Islet precursor cell (in vitro differentiated cells): ENCODE measurements at regions not wholly inside any gene's neighbourhood (a gene's known extent, or its start where the extent isn't known, plus 50 kb on each side); places are given as distances from the start of the nearest gene placed in this dataset.
"Not testable (repeated sequence)": the region's sequence is repeated elsewhere in the genome, so short reads cannot be mapped to it uniquely, and the experiment has no call there.

ENCODE experiments used
- DNase-seq: peaks from one replicate; pipeline ENCODE4 v3.0.0-alpha.2; 2018

GRCh38 chr1:850318-850717, 73.4 kb upstream of the SAMD11 start:
- peak; percentile 53 for DNase-seq

- peak; percentile 11 for DNase-seq
These were observed 72.3 kb upstream of the SAMD11 start for GRCh38 chr1:851398-851797.

- peak; percentile 3 for DNase-seq
These were observed 71.9 kb upstream of the SAMD11 start for GRCh38 chr1:851841-852240.

GRCh38 chr1:855202-855981, 68.3 kb upstream of the SAMD11 start:
- peak; percentile 31 for DNase-seq

- DNase-seq, result peak; percentile 21
These were observed 67.1 kb upstream of the SAMD11 start for GRCh38 chr1:856541-857057.

GRCh38 chr1:857926-858648, 65.6 kb upstream of the SAMD11 start:
- peak; percentile 6 for DNase-seq

GRCh38 chr1:858649-859041, 65.1 kb upstream of the SAMD11 start:
- DNase-seq, result peak; percentile 30

GRCh38 chr1:860941-861340, 62.8 kb upstream of the SAMD11 start:
- DNase-seq, result not testable (repeated sequence)

GRCh38 chr1:861714-862113, 62.0 kb upstream of the SAMD11 start:
- DNase-seq, result no peak

GRCh38 chr1:862601-863000, 61.1 kb upstream of the SAMD11 start:
- DNase-seq, result not testable (repeated sequence)

- not testable (repeated sequence) for DNase-seq
These were observed 58.1 kb upstream of the SAMD11 start for GRCh38 chr1:865633-866032.

GRCh38 chr1:866095-866494, 57.6 kb upstream of the SAMD11 start:
- DNase-seq, result no peak

- DNase-seq, result not testable (repeated sequence)
These were observed 57.0 kb upstream of the SAMD11 start for GRCh38 chr1:866631-867299.

- not testable (repeated sequence) for DNase-seq
These were observed 56.2 kb upstream of the SAMD11 start for GRCh38 chr1:867550-867949.

GRCh38 chr1:869499-870244, 54.1 kb upstream of the SAMD11 start:
- DNase-seq, result peak; percentile 83
